H1 (cell line): ENCODE measurements at regions not wholly inside any gene's neighbourhood (a gene's known extent, or its start where the extent isn't known, plus 50 kb on each side); places are given as distances from the start of the nearest gene placed in this dataset.

Experiments used
- KDM1A ChIP-seq: fragments of 200-600, 300-600 bp; sonication (generic); IDR thresholded peaks from 2 replicates; pipeline ENCODE4 v1.7.1; 2016; ENCODE audit warnings: mild to moderate bottlenecking, low read length, borderline replicate concordance
- TF ChIP-seq, protein P1 (sequence below): fragments of 300-600 bp; sonication (generic); IDR thresholded peaks from 2 replicates; pipeline ENCODE4 v1.7.1; 2012; ENCODE audit warnings: low read length, moderate library complexity, mild to moderate bottlenecking, inconsistent platforms; ENCODE audit not compliant: insufficient replicate concordance

DNA sequence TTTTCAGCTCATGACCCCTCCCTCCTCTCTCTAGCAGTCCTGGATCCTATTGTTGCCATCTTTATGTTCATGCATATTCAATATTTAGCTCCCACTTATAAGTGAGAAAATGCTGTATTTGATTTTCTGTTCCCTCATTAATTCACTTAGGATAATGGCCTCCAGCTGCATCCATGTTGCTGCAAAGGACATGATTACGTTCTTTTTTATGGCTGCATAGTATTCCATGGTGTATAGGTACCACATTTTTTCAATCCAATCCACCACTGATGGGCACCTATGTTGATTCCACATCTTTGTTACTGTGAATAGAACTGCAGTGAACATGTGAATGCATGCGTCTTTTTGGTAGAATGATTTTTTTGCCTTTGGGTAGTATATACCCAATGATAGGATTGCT, 188.4 kb downstream of the FOXL1 start (continued):
- TF ChIP-seq, protein P1, sequence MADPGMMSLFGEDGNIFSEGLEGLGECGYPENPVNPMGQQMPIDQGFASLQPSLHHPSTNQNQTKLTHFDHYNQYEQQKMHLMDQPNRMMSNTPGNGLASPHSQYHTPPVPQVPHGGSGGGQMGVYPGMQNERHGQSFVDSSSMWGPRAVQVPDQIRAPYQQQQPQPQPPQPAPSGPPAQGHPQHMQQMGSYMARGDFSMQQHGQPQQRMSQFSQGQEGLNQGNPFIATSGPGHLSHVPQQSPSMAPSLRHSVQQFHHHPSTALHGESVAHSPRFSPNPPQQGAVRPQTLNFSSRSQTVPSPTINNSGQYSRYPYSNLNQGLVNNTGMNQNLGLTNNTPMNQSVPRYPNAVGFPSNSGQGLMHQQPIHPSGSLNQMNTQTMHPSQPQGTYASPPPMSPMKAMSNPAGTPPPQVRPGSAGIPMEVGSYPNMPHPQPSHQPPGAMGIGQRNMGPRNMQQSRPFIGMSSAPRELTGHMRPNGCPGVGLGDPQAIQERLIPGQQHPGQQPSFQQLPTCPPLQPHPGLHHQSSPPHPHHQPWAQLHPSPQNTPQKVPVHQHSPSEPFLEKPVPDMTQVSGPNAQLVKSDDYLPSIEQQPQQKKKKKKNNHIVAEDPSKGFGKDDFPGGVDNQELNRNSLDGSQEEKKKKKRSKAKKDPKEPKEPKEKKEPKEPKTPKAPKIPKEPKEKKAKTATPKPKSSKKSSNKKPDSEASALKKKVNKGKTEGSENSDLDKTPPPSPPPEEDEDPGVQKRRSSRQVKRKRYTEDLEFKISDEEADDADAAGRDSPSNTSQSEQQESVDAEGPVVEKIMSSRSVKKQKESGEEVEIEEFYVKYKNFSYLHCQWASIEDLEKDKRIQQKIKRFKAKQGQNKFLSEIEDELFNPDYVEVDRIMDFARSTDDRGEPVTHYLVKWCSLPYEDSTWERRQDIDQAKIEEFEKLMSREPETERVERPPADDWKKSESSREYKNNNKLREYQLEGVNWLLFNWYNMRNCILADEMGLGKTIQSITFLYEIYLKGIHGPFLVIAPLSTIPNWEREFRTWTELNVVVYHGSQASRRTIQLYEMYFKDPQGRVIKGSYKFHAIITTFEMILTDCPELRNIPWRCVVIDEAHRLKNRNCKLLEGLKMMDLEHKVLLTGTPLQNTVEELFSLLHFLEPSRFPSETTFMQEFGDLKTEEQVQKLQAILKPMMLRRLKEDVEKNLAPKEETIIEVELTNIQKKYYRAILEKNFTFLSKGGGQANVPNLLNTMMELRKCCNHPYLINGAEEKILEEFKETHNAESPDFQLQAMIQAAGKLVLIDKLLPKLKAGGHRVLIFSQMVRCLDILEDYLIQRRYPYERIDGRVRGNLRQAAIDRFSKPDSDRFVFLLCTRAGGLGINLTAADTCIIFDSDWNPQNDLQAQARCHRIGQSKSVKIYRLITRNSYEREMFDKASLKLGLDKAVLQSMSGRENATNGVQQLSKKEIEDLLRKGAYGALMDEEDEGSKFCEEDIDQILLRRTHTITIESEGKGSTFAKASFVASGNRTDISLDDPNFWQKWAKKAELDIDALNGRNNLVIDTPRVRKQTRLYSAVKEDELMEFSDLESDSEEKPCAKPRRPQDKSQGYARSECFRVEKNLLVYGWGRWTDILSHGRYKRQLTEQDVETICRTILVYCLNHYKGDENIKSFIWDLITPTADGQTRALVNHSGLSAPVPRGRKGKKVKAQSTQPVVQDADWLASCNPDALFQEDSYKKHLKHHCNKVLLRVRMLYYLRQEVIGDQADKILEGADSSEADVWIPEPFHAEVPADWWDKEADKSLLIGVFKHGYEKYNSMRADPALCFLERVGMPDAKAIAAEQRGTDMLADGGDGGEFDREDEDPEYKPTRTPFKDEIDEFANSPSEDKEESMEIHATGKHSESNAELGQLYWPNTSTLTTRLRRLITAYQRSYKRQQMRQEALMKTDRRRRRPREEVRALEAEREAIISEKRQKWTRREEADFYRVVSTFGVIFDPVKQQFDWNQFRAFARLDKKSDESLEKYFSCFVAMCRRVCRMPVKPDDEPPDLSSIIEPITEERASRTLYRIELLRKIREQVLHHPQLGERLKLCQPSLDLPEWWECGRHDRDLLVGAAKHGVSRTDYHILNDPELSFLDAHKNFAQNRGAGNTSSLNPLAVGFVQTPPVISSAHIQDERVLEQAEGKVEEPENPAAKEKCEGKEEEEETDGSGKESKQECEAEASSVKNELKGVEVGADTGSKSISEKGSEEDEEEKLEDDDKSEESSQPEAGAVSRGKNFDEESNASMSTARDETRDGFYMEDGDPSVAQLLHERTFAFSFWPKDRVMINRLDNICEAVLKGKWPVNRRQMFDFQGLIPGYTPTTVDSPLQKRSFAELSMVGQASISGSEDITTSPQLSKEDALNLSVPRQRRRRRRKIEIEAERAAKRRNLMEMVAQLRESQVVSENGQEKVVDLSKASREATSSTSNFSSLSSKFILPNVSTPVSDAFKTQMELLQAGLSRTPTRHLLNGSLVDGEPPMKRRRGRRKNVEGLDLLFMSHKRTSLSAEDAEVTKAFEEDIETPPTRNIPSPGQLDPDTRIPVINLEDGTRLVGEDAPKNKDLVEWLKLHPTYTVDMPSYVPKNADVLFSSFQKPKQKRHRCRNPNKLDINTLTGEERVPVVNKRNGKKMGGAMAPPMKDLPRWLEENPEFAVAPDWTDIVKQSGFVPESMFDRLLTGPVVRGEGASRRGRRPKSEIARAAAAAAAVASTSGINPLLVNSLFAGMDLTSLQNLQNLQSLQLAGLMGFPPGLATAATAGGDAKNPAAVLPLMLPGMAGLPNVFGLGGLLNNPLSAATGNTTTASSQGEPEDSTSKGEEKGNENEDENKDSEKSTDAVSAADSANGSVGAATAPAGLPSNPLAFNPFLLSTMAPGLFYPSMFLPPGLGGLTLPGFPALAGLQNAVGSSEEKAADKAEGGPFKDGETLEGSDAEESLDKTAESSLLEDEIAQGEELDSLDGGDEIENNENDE, result no peak
- peak; percentile 36; the same call in 1 of the 2 replicates for TF ChIP-seq KDM1A
